ENCODE measurements at regions not wholly inside any gene's neighbourhood (a gene's known extent, or its start where the extent isn't known, plus 50 kb on each side); places are given as distances from the start of the nearest gene placed in this dataset.

GRCh38 chr3:70806556-70806955 lies 494.1 kb upstream of the MDFIC2 start:
- no peak for TF ChIP-seq CTCF (IDR thresholded peaks at IDR 0.05)
- Histone ChIP-seq H3K27me3 (no peaks in the 10 kb centered on the region), H3K27ac (no peak overlapping the region), H3K4me1 (peaks cover 0 to 18% of the 10 kb centered on the region in 2 donors), H3K36me3 (no peaks in the 10 kb centered on the region), H3K9me3 (no peaks in the 10 kb centered on the region), H3K4me3 (no peak overlapping the region)
- DNase-seq (ENCODE audit: low spot score in 2 of 2) = no peak
- intact Hi-C loops (cut with DNase I) = loop anchor here (5.0 kb wide), 1 partner anchor 81 kb away; no protein-coding TSS in a partner anchor

GRCh38 chr3:70806021-70806420 lies 493.6 kb upstream of the MDFIC2 start:
- no peaks in the 10 kb centered on the region for H3K9me3 ChIP-seq
- intact Hi-C loops (cut with DNase I) = loop anchor here (5.0 kb wide), 1 partner anchor 81 kb away; no protein-coding TSS in a partner anchor
- H3K4me3 ChIP-seq = no peak overlapping the region
- DNase-seq (ENCODE audit: low spot score in 2 of 2) = no peak
- no peak for TF ChIP-seq CTCF (IDR thresholded peaks at IDR 0.05)
- no peaks in the 10 kb centered on the region for H3K36me3 ChIP-seq
- peaks cover 0 to 18% of the 10 kb centered on the region in 2 donors for H3K4me1 ChIP-seq
- H3K27me3 ChIP-seq = no peaks in the 10 kb centered on the region
- no peak overlapping the region for H3K27ac ChIP-seq

GRCh38 chr3:70805061-70805889 lies 492.8 kb upstream of the MDFIC2 start:
- TF ChIP-seq CTCF (IDR thresholded peaks at IDR 0.05) = no peak
- intact Hi-C loops (cut with DNase I) = loop anchor here (5.0 kb wide), 1 partner anchor 82 kb away; no protein-coding TSS in a partner anchor
- Histone ChIP-seq H3K27me3 (no peaks in the 10 kb centered on the region), H3K9me3 (no peaks in the 10 kb centered on the region), H3K4me3 (peak overlapping the region in 1 of 2 donors; percentile 39), H3K27ac (no peak overlapping the region), H3K4me1 (peaks cover 0 to 18% of the 10 kb centered on the region in 2 donors), H3K36me3 (no peaks in the 10 kb centered on the region)
- no peak for DNase-seq (ENCODE audit: low spot score in 2 of 2)

- Histone ChIP-seq H3K4me1 (peaks cover 0 to 18% of the 10 kb centered on the region in 2 donors), H3K4me3 (no peak overlapping the region), H3K27ac (no peak overlapping the region), H3K9me3 (no peaks in the 10 kb centered on the region), H3K36me3 (no peaks in the 10 kb centered on the region), H3K27me3 (no peaks in the 10 kb centered on the region)
- intact Hi-C loops (cut with DNase I) = no loop called here
- DNase-seq (ENCODE audit: low spot score in 2 of 2) = no peak
- TF ChIP-seq CTCF (IDR thresholded peaks at IDR 0.05) = no peak
These were observed 491.5 kb upstream of the MDFIC2 start for GRCh38 chr3:70803891-70804290.

- Histone ChIP-seq H3K27ac (no peak overlapping the region), H3K27me3 (no peaks in the 10 kb centered on the region), H3K4me1 (peaks cover 0 to 18% of the 10 kb centered on the region in 2 donors), H3K36me3 (no peaks in the 10 kb centered on the region), H3K9me3 (no peaks in the 10 kb centered on the region), H3K4me3 (no peak overlapping the region)
- no peak for DNase-seq (ENCODE audit: low spot score in 2 of 2)
- intact Hi-C loops (cut with DNase I) = no loop called here
- TF ChIP-seq CTCF (IDR thresholded peaks at IDR 0.05) = no peak
These were observed 490.9 kb upstream of the MDFIC2 start for GRCh38 chr3:70803319-70803718.

All from ascending aorta (tissue), 2 donors.